Putamen (tissue), 1 donor: ENCODE measurements at regions not wholly inside any gene's neighbourhood (a gene's known extent, or its start where the extent isn't known, plus 50 kb on each side); places are given as distances from the start of the nearest gene placed in this dataset.
"Not testable (repeated sequence)": the region's sequence is repeated elsewhere in the genome, so short reads cannot be mapped to it uniquely, and the experiment has no call there.

ENCODE experiments used
- DNase-seq: peaks from one replicate; pipeline ENCODE4 v3.0.0-alpha.2; 2016; ENCODE audit warnings: low spot score

GRCh38 chr4:158958489-158959270 lies 144.2 kb upstream of the RAPGEF2 start:
- no peak for DNase-seq

GRCh38 chr4:158962393-158962792 lies 140.5 kb upstream of the RAPGEF2 start:
- DNase-seq, result no peak

GRCh38 chr4:158963282-158963681 lies 139.6 kb upstream of the RAPGEF2 start:
- DNase-seq, result not testable (repeated sequence)

GRCh38 chr4:158964114-158964727 lies 138.7 kb upstream of the RAPGEF2 start:
- DNase-seq, result no peak

GRCh38 chr4:158964728-158965124 lies 138.2 kb upstream of the RAPGEF2 start:
- no peak for DNase-seq

- no peak for DNase-seq
Observed at GRCh38 chr4:158965226-158965625, 137.7 kb upstream of the RAPGEF2 start.

- DNase-seq, result no peak
Observed at GRCh38 chr4:158966091-158966490, 136.8 kb upstream of the RAPGEF2 start.

GRCh38 chr4:158968961-158969360 lies 133.9 kb upstream of the RAPGEF2 start:
- DNase-seq, result no peak

- no peak for DNase-seq
Observed at GRCh38 chr4:158970812-158971211, 132.1 kb upstream of the RAPGEF2 start.

GRCh38 chr4:158974438-158974837 lies 128.4 kb upstream of the RAPGEF2 start:
- not testable (repeated sequence) for DNase-seq

- DNase-seq, result not testable (repeated sequence)
Observed at GRCh38 chr4:158980711-158981110, 122.2 kb upstream of the RAPGEF2 start.

- DNase-seq, result no peak
Observed at GRCh38 chr4:158991534-158992155, 111.2 kb upstream of the RAPGEF2 start.

GRCh38 chr4:158993891-158994290 lies 109.0 kb upstream of the RAPGEF2 start:
- no peak for DNase-seq

GRCh38 chr4:158995040-158995439 lies 107.8 kb upstream of the RAPGEF2 start:
- no peak for DNase-seq

GRCh38 chr4:158995965-158996364 lies 106.9 kb upstream of the RAPGEF2 start:
- DNase-seq, result no peak

GRCh38 chr4:158996669-158997074 lies 106.2 kb upstream of the RAPGEF2 start:
- DNase-seq, result no peak

GRCh38 chr4:158997660-158998349 lies 105.1 kb upstream of the RAPGEF2 start:
- no peak for DNase-seq

- DNase-seq, result no peak
Observed at GRCh38 chr4:158998624-158999023, 104.3 kb upstream of the RAPGEF2 start.

GRCh38 chr4:158999166-158999682 lies 103.7 kb upstream of the RAPGEF2 start:
- no peak for DNase-seq

- no peak for DNase-seq
Observed at GRCh38 chr4:158999849-159000248, 103.0 kb upstream of the RAPGEF2 start.

GRCh38 chr4:159002950-159003349 lies 99.9 kb upstream of the RAPGEF2 start:
- DNase-seq, result no peak
